CD14-positive monocyte (primary cell): ENCODE measurements at regions not wholly inside any gene's neighbourhood (a gene's known extent, or its start where the extent isn't known, plus 50 kb on each side); places are given as distances from the start of the nearest gene placed in this dataset.
"Not testable (repeated sequence)": the region's sequence is repeated elsewhere in the genome, so short reads cannot be mapped to it uniquely, and the experiment has no call there.

ENCODE experiments used
- DNase-seq, 3 donors: peaks; one replicate each; pipeline ENCODE4 v3.0.0-alpha.2; 2011 to 2022
- H2AFZ ChIP-seq: 2 replicates; pipeline ENCODE4 v1.6.0; 2012; ENCODE audit warnings: mild to moderate bottlenecking, low read depth, low read length, inconsistent platforms; ENCODE audit not compliant: insufficient read depth, poor library complexity, severe bottlenecking
- H3K27ac ChIP-seq, 2 donors: 1 replicate in 1 of 2; 2 replicates in 1 of 2; pipeline ENCODE4 v1.5.1; 2012 to 2013; ENCODE audit warnings: low read length in 2 of 2, control low read depth in 1 of 2, inconsistent platforms in 1 of 2, low read depth in 1 of 2, mild to moderate bottlenecking in 1 of 2
- H3K27me3 ChIP-seq, 2 donors: one replicate each; pipeline versions ENCODE4 v1.6.0 to v1.6.1; 2011 to 2013; ENCODE audit warnings: low read length in 2 of 2; ENCODE audit not compliant: control insufficient read depth in 2 of 2, insufficient read depth in 2 of 2
- H3K36me3 ChIP-seq, 2 donors: replicated peaks in 1 of 2; 1 replicate in 1 of 2; 2 replicates in 1 of 2; pipeline versions ENCODE4 v1.5.1 to v1.6.1; 2012 to 2013; ENCODE audit warnings: low read length in 2 of 2, control low read depth in 1 of 2, inconsistent platforms in 1 of 2, mild to moderate bottlenecking in 1 of 2; ENCODE audit not compliant: insufficient read depth in 2 of 2, control insufficient read depth in 1 of 2
- H3K4me1 ChIP-seq, 2 donors: 1 replicate in 1 of 2; 2 replicates in 1 of 2; pipeline versions ENCODE4 v1.5.1 to v1.6.1; 2012 to 2013; ENCODE audit warnings: low read length in 2 of 2, control low read depth in 1 of 2, inconsistent platforms in 1 of 2, mild to moderate bottlenecking in 1 of 2, moderate library complexity in 1 of 2; ENCODE audit not compliant: insufficient read depth in 2 of 2, control insufficient read depth in 1 of 2
- H3K4me2 ChIP-seq: replicated peaks from 2 replicates; pipeline ENCODE3; 2012; ENCODE audit warnings: low read length, moderate library complexity, mild to moderate bottlenecking; ENCODE audit not compliant: poor library complexity, severe bottlenecking; ENCODE audit errors: extremely low read depth
- H3K4me3 ChIP-seq, 3 experiments: fragments of 200-600 bp in 1 of 3; sonication (generic) in 1 of 3; replicated peaks in 1 of 3; 1 replicate in 2 of 3; 2 replicates in 1 of 3; pipeline ENCODE4 v1.5.1; 2011 to 2013; ENCODE audit warnings: low read length in 3 of 3, mild to moderate bottlenecking in 3 of 3, control low read depth in 2 of 3, low read depth in 2 of 3, inconsistent platforms in 1 of 3, moderate library complexity in 1 of 3
- H3K79me2 ChIP-seq: 2 replicates; pipeline ENCODE4 v1.6.0; 2012; ENCODE audit warnings: mild to moderate bottlenecking, control low read depth, inconsistent platforms, low read length, moderate library complexity; ENCODE audit not compliant: insufficient read depth
- H3K9ac ChIP-seq: 2 replicates; pipeline ENCODE4 v1.6.0; 2017; ENCODE audit warnings: low read length, mild to moderate bottlenecking; ENCODE audit not compliant: insufficient read depth, poor library complexity, severe bottlenecking
- H3K9me3 ChIP-seq, 2 donors: replicated peaks in 1 of 2; 1 replicate in 1 of 2; 2 replicates in 1 of 2; pipeline versions ENCODE4 v1.5.1 to v1.6.1; 2012 to 2013; ENCODE audit warnings: low read length in 2 of 2, control low read depth in 1 of 2; ENCODE audit not compliant: control insufficient read depth in 1 of 2, insufficient read depth in 1 of 2
- H4K20me1 ChIP-seq: 2 replicates; pipeline ENCODE4 v1.6.0; 2012; ENCODE audit warnings: mild to moderate bottlenecking, low read length, control low read depth, moderate library complexity; ENCODE audit not compliant: insufficient read depth
- H3K27ac Mint-ChIP-seq, 7 donors: one replicate each; pipeline ENCODE4 v1.8.0; 2020; ENCODE audit warnings: mild to moderate bottlenecking in 7 of 7, mixed read lengths in 7 of 7, moderate library complexity in 6 of 7, inconsistent platforms in 2 of 7
- H3K27me3 Mint-ChIP-seq, 3 donors: one replicate each; pipeline ENCODE4 v1.8.0; 2021 to 2022; ENCODE audit warnings: low read depth in 3 of 3, mild to moderate bottlenecking in 3 of 3, mixed read lengths in 3 of 3, moderate library complexity in 3 of 3, inconsistent platforms in 1 of 3
- H3K36me3 Mint-ChIP-seq, 2 donors: one replicate each; pipeline ENCODE4 v1.8.0; 2020; ENCODE audit warnings: mixed read lengths in 2 of 2, inconsistent platforms in 1 of 2, mild to moderate bottlenecking in 1 of 2
- H3K4me1 Mint-ChIP-seq: one replicate; pipeline ENCODE4 v1.8.0; 2020; ENCODE audit warnings: mild to moderate bottlenecking, mixed read lengths
- H3K4me3 Mint-ChIP-seq, 2 donors: one replicate each; pipeline ENCODE4 v1.8.0; 2020; ENCODE audit warnings: mild to moderate bottlenecking in 2 of 2, mixed read lengths in 2 of 2, moderate library complexity in 1 of 2
- H3K9me3 Mint-ChIP-seq, 7 donors: one replicate each; pipeline ENCODE4 v1.8.0; 2020 to 2022; ENCODE audit warnings: mixed read lengths in 7 of 7, mild to moderate bottlenecking in 6 of 7, moderate library complexity in 6 of 7, inconsistent platforms in 2 of 7
- CTCF ChIP-seq: fragments of 200-600 bp; IDR thresholded peaks from one replicate; pipeline ENCODE4 v1.8.0; 2022; ENCODE audit warnings: antibody characterized with exemption, mild to moderate bottlenecking
- whole genome bisulfite sequencing: methylation state at CpG from one replicate; pipeline ENCODE4 v1.1.5; 2013; ENCODE audit warnings: missing lambda C conversion rate; ENCODE audit not compliant: insufficient coverage; 5-methylcytosine and 5-hydroxymethylcytosine counted together
- intact Hi-C, 2 donors: fragments of 100-400 bp; cut with micrococcal nuclease; formaldehyde crosslinking; loops; one replicate each; pipeline versions ENCODE4 v1.15.0 to v1.15.1; 2023

GRCh38 chr12:126040307-126040706, 975.1 kb downstream of the AACS start:
- H4K20me1 ChIP-seq, result no peaks in the 10 kb centered on the region
- no peaks in the 10 kb centered on the region for H3K27me3 ChIP-seq
- H3K27ac ChIP-seq, result no peak overlapping the region
- H3K9ac ChIP-seq, result no peak overlapping the region
- Mint-ChIP-seq H3K27me3 (peaks cover 0 to 1% (median 0%) of the 10 kb centered on the region in 3 donors), H3K4me1 (no peaks in the 10 kb centered on the region), H3K27ac (peak overlapping the region in 1 of 7 donors; percentile 46), H3K36me3 (no peaks in the 10 kb centered on the region), H3K9me3 (peaks cover 0 to 21% (median 8%) of the 10 kb centered on the region in 7 donors), H3K4me3 (no peak overlapping the region)
- H3K79me2 ChIP-seq, result no peaks in the 10 kb centered on the region
- DNase-seq, result no peak
- H2AFZ ChIP-seq, result no peak overlapping the region
- no peak overlapping the region for H3K4me3 ChIP-seq
- 80% methylated on average over 4 of the region's 5 CpGs for WGBS
- TF ChIP-seq CTCF, result no peak
- no peak overlapping the region for H3K4me2 ChIP-seq
- peaks cover 4 to 7% of the 10 kb centered on the region in 2 donors for H3K9me3 ChIP-seq
- no peaks in the 10 kb centered on the region for H3K4me1 ChIP-seq
- no peaks in the 10 kb centered on the region for H3K36me3 ChIP-seq
- intact Hi-C loops, result no loop called here

- Histone ChIP-seq H3K9me3 (peaks cover 3 to 4% of the 10 kb centered on the region in 2 donors), H3K27me3 (no peaks in the 10 kb centered on the region), H3K4me1 (no peaks in the 10 kb centered on the region), H3K4me3 (no peak overlapping the region), H4K20me1 (no peaks in the 10 kb centered on the region), H3K79me2 (no peaks in the 10 kb centered on the region), H2AFZ (no peak overlapping the region), H3K36me3 (no peaks in the 10 kb centered on the region), H3K27ac (no peak overlapping the region), H3K9ac (no peak overlapping the region), H3K4me2 (no peak overlapping the region)
- Mint-ChIP-seq H3K4me1 (no peaks in the 10 kb centered on the region), H3K4me3 (no peak overlapping the region), H3K27ac (no peak overlapping the region), H3K27me3 (peaks cover 0 to 1% (median 0%) of the 10 kb centered on the region in 3 donors), H3K36me3 (no peaks in the 10 kb centered on the region), H3K9me3 (peaks cover 5 to 17% (median 10%) of the 10 kb centered on the region in 7 donors)
- no peak for TF ChIP-seq CTCF
- intact Hi-C loops, result no loop called here
- WGBS, result 85% methylated on average over 4 of the region's 5 CpGs
- no peak for DNase-seq
These were observed 977.1 kb downstream of the AACS start for GRCh38 chr12:126042286-126042685.

GRCh38 chr12:126049501-126049900, 984.3 kb downstream of the AACS start:
- WGBS, result no CpG with 5 or more reads among the region's 5 CpGs
- H3K27me3 Mint-ChIP-seq, H3K4me3 ChIP-seq, H3K36me3 Mint-ChIP-seq, H3K36me3 ChIP-seq, H3K9me3 ChIP-seq, H3K79me2 ChIP-seq, H3K4me3 Mint-ChIP-seq, intact Hi-C loops, H3K9ac ChIP-seq, H3K4me1 Mint-ChIP-seq, H3K27me3 ChIP-seq, H2AFZ ChIP-seq, DNase-seq, H3K4me1 ChIP-seq, H3K27ac Mint-ChIP-seq, H3K27ac ChIP-seq, H4K20me1 ChIP-seq, H3K4me2 ChIP-seq: not testable (repeated sequence)
- peaks cover 6 to 11% (median 7%) of the 10 kb centered on the region in 7 donors for H3K9me3 Mint-ChIP-seq
